GM21576 (cell line): ENCODE measurements at regions not wholly inside any gene's neighbourhood (a gene's known extent, or its start where the extent isn't known, plus 50 kb on each side); places are given as distances from the start of the nearest gene placed in this dataset.
A peak's percentile ranks its signal among the peaks of the same experiment; 100 is the strongest.

Experiments
- ATAC-seq: cut with Tn5 transposase; IDR thresholded peaks from one replicate; pipeline ENCODE4 v1.9.1; 2021; ENCODE audit warnings: mild to moderate bottlenecking, moderate library complexity; ENCODE audit not compliant: unreplicated experiment

DNA sequence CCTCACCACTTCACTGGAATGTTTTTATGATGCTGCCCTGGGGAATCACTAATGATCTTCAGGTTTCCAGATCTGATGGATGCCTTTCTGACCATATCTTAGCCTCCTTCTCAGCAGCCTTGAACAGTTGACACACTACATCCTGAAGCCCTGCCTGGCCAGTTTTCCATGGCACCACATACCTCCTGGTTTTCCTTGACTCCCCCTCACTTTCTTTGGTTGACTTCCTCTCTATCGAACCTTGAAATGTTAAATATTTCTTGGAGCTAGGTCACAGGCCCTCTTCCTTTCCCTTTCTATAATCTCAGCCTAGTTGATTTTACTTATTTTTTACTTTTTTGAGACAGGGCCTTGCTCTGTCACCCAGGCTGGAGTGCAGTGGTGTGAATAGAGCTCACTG lies 108.8 kb upstream of the CDK1 start:
- ATAC-seq, result no peak

DNA sequence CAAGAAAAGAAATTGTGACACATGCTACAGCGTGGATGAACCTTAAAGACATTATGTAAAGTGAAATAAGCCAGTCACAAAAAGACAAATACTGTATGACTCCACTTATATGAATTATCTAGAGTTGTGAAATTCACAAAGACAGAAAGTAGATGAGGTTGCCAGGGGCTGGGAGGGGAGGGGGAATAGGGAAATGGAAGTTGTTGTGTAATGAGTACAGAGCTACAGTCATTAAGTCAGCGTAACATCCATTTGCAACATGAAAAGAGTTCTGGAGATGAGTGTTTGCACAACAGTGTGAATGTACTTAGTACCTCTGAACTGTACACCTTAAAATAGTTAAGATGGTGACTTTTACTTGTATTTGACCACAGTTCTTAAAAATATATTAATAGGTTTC lies 112.1 kb upstream of the CDK1 start:
- no peak for ATAC-seq

DNA sequence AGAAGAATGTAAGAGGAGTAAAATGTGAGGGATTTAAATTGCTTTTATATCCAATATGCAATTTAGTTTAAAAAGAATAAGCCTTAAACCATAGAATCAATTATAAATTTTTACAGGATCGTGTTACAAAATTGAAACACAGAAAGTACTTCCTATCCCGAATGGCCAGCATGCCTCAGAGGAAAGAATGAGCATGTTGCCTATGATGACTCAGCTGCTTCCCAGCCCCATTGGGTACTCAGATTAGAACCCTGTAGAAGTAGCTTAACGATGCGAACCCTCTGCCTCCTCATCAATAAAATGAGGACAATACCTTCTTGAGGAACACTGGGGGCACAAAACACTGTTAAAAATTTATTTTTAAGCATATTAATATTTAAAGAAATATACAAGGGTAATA lies 113.4 kb upstream of the CDK1 start:
- no peak for ATAC-seq

GRCh38 chr10:60663850-60664249 lies 114.4 kb upstream of the CDK1 start:
- ATAC-seq, result no peak

GRCh38 chr10:60662917-60663614 lies 115.2 kb upstream of the CDK1 start:
- no peak for ATAC-seq

GRCh38 chr10:60661637-60662036 lies 116.6 kb upstream of the CDK1 start:
- ATAC-seq, result no peak

- ATAC-seq, result no peak
Observed at GRCh38 chr10:60660625-60661024, 117.7 kb upstream of the CDK1 start.

DNA sequence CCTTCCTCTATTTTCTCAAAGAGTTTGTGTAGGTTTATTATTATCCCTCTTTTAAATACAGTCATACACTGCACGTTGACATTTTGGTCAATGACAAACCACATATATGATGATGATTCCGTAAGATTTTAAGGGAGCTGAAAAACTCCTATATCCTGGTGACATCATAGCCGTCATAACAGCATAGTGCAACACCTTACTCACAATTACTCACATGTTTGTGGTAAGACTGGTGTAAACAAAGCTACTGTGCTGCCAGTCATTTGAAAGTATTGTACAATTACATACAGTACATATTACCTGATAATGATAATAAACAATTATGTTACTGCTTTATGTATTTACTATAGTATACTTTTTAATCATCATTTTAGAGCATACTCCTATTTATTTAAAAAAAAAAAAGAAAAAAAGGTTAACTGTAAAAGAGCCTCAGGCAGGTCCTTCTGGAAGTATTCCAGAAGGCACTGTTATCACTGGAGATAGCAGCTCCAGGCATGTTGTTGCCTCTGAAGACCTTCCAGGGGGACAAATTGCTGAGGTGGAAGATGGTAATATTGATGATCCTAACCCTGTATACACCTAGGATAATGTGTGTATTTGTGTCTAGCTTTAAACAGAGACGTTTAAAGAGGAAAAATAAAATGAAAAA lies 123.3 kb upstream of the CDK1 start:
- no peak for ATAC-seq

- peak; percentile 96 for ATAC-seq
Observed at GRCh38 chr10:60652628-60653027, 125.7 kb upstream of the CDK1 start.

DNA sequence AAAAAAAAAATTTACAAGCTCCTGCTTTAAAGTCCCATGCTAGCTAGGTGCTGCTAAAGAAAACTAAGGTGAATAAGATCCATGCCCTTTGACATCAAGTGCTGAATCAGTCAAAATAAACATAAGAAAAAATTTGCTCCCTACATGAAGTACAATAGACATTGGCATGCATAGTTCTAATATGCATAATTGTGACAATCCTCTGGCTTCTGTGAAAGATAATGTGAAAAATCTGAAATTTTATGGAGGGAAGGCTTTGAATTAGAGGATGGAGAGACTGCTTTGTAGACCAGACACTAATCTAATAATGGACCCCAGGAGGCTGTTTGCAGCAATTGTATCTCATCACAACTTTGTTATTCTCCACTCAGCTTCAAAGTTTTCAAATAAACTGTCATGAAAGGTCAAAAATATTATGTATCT lies 127.9 kb upstream of the CDK1 start:
- no peak for ATAC-seq

DNA sequence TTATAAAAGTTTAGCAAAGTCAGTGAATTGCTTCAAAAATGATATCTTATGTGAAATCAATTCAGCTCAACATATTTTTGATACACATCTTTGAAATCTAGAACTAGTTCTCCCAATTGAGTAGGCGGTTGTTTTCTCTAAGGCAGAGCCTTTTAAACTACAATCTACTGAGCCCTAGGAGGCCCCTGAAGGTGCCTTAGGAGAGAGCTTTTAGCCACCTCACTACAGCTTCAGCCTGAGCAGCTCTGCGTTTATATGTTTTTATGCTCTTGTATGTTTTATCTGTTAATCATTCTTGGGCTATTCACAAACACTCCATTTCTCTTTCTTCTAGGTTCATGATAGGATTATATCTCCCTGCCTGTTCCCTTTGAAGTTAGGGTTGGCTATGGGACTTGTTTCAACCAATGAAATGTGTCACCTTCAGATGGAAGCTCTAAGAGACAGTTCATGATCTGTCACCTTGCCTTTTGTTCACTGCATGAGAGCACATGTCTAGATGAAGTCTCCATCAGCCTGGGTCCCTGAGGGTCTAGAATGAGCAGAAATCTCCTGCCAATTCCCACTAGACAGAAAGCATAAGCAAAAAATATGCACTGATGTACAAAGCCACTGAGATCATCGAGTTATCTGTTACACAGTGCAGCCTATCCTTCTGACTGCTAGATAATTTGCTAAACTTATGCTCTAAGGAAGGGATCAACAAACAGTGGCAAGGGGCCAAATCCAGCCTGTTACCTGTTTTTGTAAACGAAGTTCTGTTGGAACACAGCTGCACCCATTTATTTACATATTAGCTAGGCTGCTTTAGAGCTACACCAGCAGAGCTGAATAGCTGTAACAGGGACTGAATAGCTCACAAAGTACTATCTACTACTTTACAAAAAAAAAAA lies 128.5 kb upstream of the CDK1 start:
- no peak for ATAC-seq

- ATAC-seq, result no peak
Observed at GRCh38 chr10:60648761-60649160, 129.5 kb upstream of the CDK1 start.

DNA sequence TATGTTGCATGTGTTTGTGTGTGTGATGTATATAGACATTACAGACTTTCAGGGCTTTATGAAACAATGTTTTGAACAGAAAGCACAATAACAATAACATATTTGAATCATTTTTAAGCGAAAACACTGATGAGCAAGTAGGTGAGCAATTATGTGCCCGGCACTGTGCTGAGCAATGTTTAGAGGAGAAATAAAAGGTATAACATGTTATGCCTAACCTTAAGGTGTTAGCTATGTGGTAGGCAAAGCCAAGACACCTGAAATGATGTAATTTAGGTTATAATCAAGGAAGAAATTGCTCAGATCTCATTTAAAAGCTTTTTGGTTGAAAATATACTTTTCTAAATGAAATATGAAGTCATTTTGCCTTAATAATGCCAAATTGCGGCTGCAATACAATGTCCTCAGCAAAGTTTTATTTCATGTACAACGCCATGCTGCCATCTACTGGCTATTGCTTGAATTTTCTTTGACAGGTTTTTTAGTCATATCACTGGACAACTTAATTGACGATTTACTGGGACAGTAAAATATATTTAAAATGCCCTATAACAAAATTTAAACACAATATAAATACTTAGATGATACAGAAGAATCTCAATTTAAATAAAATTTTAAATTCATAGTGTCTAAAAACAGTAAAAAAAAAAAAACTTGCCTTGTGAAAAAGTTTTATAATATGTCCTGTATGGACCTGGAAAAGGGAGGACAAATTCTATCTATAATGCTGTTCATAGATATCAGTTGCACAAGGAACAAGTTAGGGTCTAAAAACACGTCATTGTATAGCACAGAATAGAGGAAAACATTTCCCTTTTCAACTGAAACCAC lies 131.1 kb upstream of the CDK1 start:
- ATAC-seq, result peak; percentile 74

DNA sequence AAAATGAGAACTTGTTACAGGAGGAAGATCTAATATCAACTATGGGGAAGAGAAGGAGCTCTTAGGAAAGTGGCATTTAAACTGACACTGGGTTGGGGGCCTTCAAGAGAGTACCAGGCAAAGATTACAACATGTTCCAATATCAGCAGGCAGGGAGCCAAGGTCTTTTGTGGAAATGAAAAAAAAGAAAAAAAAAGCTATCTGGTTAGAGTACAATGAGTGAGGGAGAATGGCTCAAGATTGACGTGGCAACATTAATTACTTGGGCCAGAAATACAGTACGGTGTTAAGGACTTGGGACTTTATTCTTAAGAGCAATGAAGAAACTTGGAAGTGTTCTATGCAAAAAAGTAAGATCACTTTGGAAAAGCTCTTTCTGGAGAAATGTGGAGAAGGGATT lies 132.3 kb upstream of the CDK1 start:
- no peak for ATAC-seq

GRCh38 chr10:60644436-60645130 lies 133.7 kb upstream of the CDK1 start:
- no peak for ATAC-seq

DNA sequence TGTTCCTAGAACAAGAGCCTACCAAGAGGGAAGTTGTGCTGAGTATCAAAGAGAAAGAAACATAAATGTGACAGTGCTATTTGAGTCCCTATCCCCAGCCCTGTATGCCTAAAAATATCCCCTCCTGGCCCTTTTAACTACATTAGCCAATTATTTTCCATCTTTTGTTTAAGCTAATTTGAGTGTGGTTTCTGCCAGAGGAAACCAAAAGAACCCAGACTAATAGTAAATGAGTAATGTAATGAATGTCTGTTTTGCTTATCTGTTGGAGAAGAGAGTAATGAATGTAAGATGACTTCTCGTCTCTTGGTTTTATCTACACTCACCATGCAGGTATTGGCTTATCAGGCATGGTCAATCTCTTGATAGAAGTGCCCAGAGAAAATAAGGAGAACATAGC lies 134.4 kb upstream of the CDK1 start:
- ATAC-seq, result no peak

DNA sequence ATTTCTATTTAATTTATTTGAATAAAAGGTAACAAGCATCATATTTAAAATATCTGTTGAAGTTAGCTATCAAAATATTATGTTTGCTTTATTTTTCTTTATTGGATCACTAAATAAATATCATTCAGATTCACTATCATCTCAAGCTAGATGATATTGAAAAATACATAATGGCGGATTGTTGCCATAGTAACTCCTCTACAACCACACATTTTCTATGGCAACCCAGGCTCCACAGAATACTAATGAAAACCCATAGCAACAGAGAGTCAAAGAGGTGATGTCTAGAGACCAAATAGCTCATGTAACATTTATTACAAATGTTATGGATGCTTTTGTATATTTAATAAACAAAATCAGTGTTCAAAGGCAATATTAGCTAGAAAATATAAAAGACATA lies 148.9 kb upstream of the CDK1 start:
- no peak for ATAC-seq

DNA sequence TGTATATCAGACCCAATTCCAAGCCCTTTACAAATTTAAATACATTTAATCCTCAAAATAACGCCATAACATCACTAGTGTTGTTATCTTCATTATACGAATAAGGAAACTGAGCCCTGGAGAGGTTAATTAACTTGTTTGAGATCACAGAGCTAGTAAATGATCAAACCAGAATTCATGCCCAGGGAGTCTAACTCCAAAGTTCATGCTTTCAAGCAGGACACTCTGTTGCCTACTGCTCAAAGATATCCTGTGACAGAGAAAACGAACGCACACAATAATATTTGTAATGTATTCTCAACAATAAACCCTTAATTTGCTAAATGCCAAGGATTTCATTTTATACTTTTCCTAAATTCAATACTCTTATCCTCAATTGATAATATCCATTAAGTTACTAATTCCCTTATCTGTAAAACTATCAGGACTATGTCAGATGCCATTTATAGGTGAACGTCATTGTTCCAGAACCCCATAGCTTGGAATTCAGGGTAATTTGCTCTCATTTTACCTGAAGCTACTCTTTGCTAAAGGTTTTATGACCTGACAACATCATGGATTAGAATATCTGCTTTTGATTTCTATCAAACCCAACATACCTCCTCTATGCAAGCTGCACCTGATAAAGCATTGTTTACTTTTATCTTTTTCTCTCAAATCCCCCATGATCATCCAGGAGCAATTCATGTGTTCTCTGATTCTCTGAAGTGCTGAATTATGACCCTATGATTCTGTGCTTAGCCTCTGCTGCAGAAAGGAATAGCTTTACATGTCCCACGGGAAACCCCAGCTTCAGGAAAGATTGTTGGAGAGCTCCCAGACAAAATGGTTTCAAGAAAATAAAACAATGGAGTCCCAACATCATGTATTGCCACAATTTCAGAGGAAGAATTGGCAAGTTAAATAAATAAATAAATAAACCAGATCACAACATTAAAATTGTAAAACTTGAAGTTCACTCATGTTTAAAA lies 150.2 kb upstream of the CDK1 start:
- no peak for ATAC-seq

GRCh38 chr10:60626037-60626436 lies 152.2 kb upstream of the CDK1 start:
- no peak for ATAC-seq
